MCF 10A (cell line): ENCODE measurements at regions not wholly inside any gene's neighbourhood (a gene's known extent, or its start where the extent isn't known, plus 50 kb on each side); places are given as distances from the start of the nearest gene placed in this dataset.

Source experiments
- BruUV-seq: library from RNA; stranded (reverse); fragments of 400-500 nt; replicated peaks from 2 replicates; lab custom pipeline; 2021; lab: Mats Ljungman, UMichigan
- CTCF ChIA-PET: fragments of 300-600 bp; sonication (Branson Sonifier 250); formaldehyde crosslinking; extraction: SDS; loops from one replicate; lab custom pipeline; 2021; ENCODE audit warnings: antibody characterized with exemption, inconsistent platforms; lab: Yijun Ruan, JAX
- POLR2A ChIA-PET: fragments of 300-600, 350-650 bp; sonication (Branson Sonifier 250); formaldehyde crosslinking; extraction: SDS; loops from one replicate; lab custom pipeline; 2020; ENCODE audit warnings: antibody characterized with exemption, inconsistent platforms; lab: Yijun Ruan, JAX
- DNase-seq: peaks from one replicate; pipeline ENCODE4 v3.0.0-alpha.2; 2018; ENCODE audit not compliant: unreplicated experiment
- H3K27ac Mint-ChIP-seq: one replicate; pipeline ENCODE4 v1.8.0; 2022; ENCODE audit warnings: mild to moderate bottlenecking, low read depth, mixed read lengths; ENCODE audit not compliant: unreplicated experiment
- H3K27me3 Mint-ChIP-seq: one replicate; pipeline ENCODE4 v1.8.0; 2022; ENCODE audit warnings: mixed read lengths; ENCODE audit not compliant: insufficient read depth, unreplicated experiment
- H3K36me3 Mint-ChIP-seq: one replicate; pipeline ENCODE4 v1.8.0; 2022; ENCODE audit warnings: mild to moderate bottlenecking, moderate library complexity, mixed read lengths; ENCODE audit not compliant: insufficient read depth, unreplicated experiment
- H3K4me1 Mint-ChIP-seq: one replicate; pipeline ENCODE4 v1.8.0; 2022; ENCODE audit warnings: mixed read lengths; ENCODE audit not compliant: insufficient read depth, unreplicated experiment
- H3K4me3 Mint-ChIP-seq: one replicate; pipeline ENCODE4 v1.8.0; 2022; ENCODE audit warnings: mild to moderate bottlenecking, moderate library complexity, mixed read lengths; ENCODE audit not compliant: unreplicated experiment
- H3K9me3 Mint-ChIP-seq: one replicate; pipeline ENCODE4 v1.8.0; 2022; ENCODE audit warnings: mixed read lengths; ENCODE audit not compliant: unreplicated experiment
- CTCF ChIP-seq: fragments of 200-600 bp; IDR thresholded peaks from one replicate; pipeline ENCODE4 v1.8.0; 2022; ENCODE audit warnings: antibody characterized with exemption, mild to moderate bottlenecking; ENCODE audit not compliant: unreplicated experiment
- intact Hi-C: fragments of 100-400 bp; cut with micrococcal nuclease; formaldehyde crosslinking; loops from 2 replicates; pipeline ENCODE4 v1.14.1; 2022

DNA sequence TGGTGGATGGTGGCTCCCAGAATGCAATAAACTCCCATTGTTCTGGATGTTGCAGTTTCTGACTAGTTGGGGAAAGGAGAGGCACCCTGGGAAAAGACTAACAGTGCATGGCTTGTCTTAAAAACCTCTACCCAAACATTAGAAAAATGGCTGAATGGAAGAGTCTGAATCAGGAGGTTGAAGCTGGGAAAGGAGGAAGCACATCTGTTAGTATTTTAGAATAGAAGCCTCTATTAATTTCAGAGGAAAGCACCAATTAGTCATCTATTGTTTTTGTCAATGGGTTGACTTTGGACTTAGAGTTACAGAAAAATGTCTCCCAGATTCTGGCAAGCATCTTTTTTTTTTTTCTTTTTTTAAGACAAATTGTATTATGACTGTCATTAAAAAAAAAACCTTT, 56.1 kb upstream of the ELMO1 start:
- H3K4me1 Mint-ChIP-seq: peaks cover 5% of the 10 kb centered on the region
- no peak for DNase-seq
- no peaks in the 10 kb centered on the region for H3K36me3 Mint-ChIP-seq
- no peaks in the 10 kb centered on the region for H3K9me3 Mint-ChIP-seq
- POLR2A ChIA-PET: interaction anchor here (1.6 kb wide), 1 partner anchor 9 kb away, joined by 5 read pairs; no protein-coding TSS in a partner anchor
- no peaks in the 10 kb centered on the region for H3K27me3 Mint-ChIP-seq
- intact Hi-C loops: loop anchor here (5.0 kb wide), 1 partner anchor 222 kb away; no protein-coding TSS in a partner anchor
- H3K27ac Mint-ChIP-seq: no peak overlapping the region
- TF ChIP-seq CTCF: no peak
- H3K4me3 Mint-ChIP-seq: no peak overlapping the region
- CTCF ChIA-PET: interaction anchor here (0.5 to 6.8 kb wide), 3 partner anchors 10 to 457 kb away, joined by 4 to 71 read pairs (median 18); no protein-coding TSS in a partner anchor
- BruUV-seq: no TSS peak

GRCh38 chr7:37505750-37506353, 57.2 kb upstream of the ELMO1 start:
- H3K27me3 Mint-ChIP-seq: no peaks in the 10 kb centered on the region
- intact Hi-C loops: no loop called here
- no peak for TF ChIP-seq CTCF
- ChIA-PET CTCF (interaction anchor here (0.5 to 6.8 kb wide), 5 partner anchors 8 to 271 kb away, joined by 3 to 71 read pairs (median 6); no protein-coding TSS in a partner anchor), POLR2A (interaction anchor here (0.5 to 1.6 kb wide), 2 partner anchors 10 to 334 kb away, joined by 4 to 5 read pairs; no protein-coding TSS in a partner anchor)
- no peak overlapping the region for H3K4me3 Mint-ChIP-seq
- DNase-seq: no peak
- no peaks in the 10 kb centered on the region for H3K9me3 Mint-ChIP-seq
- H3K27ac Mint-ChIP-seq: no peak overlapping the region
- BruUV-seq: no TSS peak
- H3K4me1 Mint-ChIP-seq: peaks cover 5% of the 10 kb centered on the region
- H3K36me3 Mint-ChIP-seq: no peaks in the 10 kb centered on the region

- DNase-seq: no peak
- H3K27me3 Mint-ChIP-seq: no peaks in the 10 kb centered on the region
- TF ChIP-seq CTCF: no peak
- H3K4me3 Mint-ChIP-seq: no peak overlapping the region
- BruUV-seq: no TSS peak
- no peaks in the 10 kb centered on the region for H3K36me3 Mint-ChIP-seq
- ChIA-PET CTCF (interaction anchor here (0.5 to 6.8 kb wide), 6 partner anchors 14 to 377 kb away, joined by 3 to 71 read pairs (median 4); no protein-coding TSS in a partner anchor), POLR2A (interaction anchor here (0.5 to 1.4 kb wide), 3 partner anchors 17 to 272 kb away, joined by 3 read pairs; no protein-coding TSS in a partner anchor)
- H3K9me3 Mint-ChIP-seq: no peaks in the 10 kb centered on the region
- no peak overlapping the region for H3K27ac Mint-ChIP-seq
- intact Hi-C loops: no loop called here
- peaks cover 5% of the 10 kb centered on the region for H3K4me1 Mint-ChIP-seq
Observed at GRCh38 chr7:37508118-37508517, 59.5 kb upstream of the ELMO1 start.

DNA sequence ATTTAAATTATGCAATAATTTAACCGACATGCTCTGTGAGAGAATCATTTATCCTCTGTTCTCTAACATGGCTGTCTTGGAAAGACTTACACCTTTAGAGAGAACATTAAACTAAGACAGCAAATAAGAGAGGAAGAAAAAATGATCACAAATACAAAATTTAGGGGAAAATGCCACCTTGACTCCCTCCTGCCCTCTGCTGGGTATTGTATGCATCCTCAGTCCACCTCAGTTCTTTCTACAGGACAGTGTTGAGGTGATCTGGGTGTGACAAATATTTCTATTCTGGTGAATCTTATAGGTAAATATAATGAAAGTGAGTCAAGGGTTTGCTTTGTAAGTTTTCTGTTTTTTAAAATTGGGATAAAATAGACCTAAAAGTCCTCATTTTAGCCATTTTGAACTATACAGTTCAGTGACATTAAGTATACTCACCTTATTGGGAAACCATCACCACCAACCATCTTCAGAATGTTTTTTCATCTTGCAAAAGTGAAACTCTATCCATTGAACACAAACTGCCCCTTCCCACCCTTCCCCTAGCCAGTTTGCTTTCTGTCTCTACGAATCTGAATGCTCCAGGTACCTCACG, 61.5 kb upstream of the ELMO1 start:
- Mint-ChIP-seq H3K4me3 (no peak overlapping the region), H3K36me3 (no peaks in the 10 kb centered on the region), H3K9me3 (no peaks in the 10 kb centered on the region), H3K27ac (no peak overlapping the region), H3K4me1 (no peaks in the 10 kb centered on the region), H3K27me3 (no peaks in the 10 kb centered on the region)
- intact Hi-C loops: loop anchor here (1.0 to 10.0 kb wide), 6 partner anchors 225 to 342 kb away; no protein-coding TSS in a partner anchor
- ChIA-PET POLR2A (no interaction called here), CTCF (interaction anchor here (0.6 to 6.8 kb wide), 17 partner anchors 10 to 974 kb away, joined by 3 to 71 read pairs (median 3); no protein-coding TSS in a partner anchor)
- TF ChIP-seq CTCF: peak; percentile 63
- peak; percentile 51 for DNase-seq
- no TSS peak for BruUV-seq
